Activated naive CD4-positive, alpha-beta T cell treated with anti-CD3 and anti-CD28 coated beads, Interleukin-2, amount 50 U/mL, for 16 hours (primary cell): ENCODE measurements at regions not wholly inside any gene's neighbourhood (a gene's known extent, or its start where the extent isn't known, plus 50 kb on each side); places are given as distances from the start of the nearest gene placed in this dataset.

Experiments
- DNase-seq: peaks from one replicate; pipeline ENCODE4 v3.0.0-alpha.2; 2020

DNA sequence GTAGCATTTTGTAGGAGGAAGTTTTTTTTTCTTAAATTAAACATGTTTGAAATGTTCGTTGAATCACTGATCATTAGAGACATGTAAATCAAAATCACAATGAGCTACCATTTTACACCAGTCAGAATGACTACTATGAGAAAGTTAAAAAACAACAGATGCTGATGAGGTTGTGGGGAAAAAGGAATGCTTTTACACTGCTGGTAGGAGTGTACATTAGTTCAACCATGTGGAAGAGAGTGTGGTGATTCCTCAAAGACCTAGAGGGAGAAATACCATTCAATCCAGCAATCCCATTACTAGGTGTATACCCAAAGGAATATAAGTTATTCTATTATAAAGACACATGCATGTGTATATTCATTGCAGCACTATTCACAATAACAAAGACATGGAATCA is 122.0 kb upstream of the ARGLU1 start:
- no peak for DNase-seq

DNA sequence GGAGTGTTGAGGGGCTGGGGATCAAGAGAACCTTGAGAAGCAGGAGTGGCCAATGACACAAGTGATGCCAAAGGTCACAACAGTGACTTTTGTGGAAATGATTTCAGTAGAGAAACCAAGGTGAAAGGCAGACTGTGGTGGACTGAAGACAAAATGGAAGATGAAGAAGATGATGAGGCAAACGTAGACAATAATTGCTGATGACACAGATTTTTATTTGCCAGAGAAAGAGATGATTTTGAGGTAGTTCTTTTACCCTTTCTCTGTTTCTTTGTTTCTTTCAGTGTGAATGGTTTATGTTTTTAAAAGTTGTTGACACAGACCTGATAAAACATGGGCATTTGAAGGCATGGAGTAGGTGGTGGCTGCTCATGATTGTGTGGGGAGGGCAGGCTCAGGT is 121.0 kb upstream of the ARGLU1 start:
- DNase-seq = no peak

DNA sequence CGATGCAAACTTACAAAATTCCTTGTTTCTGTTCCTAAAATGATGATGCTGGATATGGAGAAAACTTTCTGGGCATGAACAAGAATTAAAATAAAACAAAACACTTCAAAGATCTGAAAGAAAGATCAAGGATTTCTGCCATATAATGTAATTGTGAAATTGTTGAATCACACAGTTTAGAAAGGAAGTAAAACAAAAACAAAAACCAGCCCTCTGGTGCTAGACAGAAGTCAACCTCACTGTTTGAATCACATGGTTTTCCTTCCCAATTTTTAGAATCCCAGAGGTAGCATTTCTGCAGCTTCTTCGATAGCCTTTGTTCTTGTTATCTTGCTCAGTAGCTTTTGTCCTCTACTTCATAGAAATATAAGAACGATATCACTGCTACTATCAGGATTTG is 118.2 kb upstream of the ARGLU1 start:
- no peak for DNase-seq

DNA sequence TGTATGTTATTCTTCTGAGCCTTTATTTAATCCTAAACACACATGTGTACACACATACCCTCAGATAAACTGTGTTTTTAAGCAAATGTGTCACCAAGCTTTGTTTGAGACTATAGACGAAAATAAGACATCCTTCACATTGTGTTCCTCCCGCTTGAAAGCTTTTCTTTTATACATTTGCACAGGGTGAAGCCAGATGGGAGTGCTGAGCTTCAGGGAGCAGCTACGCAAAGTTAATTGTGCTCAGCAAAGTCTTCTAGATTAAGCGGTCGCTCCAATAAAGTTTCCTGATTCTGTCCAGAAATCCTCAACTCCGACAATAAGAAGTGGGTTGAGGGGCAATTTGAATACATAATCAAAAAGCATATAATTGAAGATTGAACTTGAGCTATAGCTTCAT is 117.2 kb upstream of the ARGLU1 start:
- no peak for DNase-seq

DNA sequence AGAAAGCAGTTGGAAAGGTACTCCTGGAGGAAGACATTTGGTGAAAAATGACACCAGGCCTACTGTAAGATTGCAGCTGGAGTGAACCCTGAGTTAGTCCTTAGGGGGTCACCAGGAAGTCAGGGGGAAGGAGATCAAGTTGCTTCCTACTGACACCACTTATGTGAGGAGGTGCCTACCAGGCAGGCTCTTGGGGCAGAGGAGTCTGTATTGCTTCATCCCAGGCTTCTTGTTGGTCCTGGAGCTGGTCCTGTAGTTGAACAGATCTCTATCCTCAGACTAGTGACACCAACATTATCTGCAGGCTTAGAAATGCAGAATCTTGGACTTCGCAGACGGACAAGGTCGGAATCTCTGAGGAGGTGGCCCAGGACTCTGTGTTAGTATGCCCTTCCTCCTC is 116.0 kb upstream of the ARGLU1 start:
- DNase-seq = no peak

DNA sequence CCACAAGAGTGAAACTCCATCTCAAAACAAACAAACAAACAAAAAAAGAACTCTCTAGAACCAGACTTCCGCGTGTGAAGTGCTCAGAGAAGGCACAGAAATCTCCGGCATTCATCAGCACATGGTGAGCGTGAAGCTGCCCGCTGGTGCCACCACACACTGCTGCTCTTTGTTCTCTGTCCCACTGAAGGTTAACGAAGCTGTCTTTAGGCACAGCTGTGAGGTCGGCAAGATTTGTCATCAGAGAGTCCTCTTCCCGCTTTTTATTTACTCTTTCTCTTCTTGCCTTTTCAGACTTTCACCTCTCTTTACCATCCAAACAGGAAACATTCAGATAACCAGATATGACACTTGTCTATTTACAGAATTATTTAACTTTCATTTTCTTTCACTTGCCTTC is 115.2 kb upstream of the ARGLU1 start:
- DNase-seq = no peak

DNA sequence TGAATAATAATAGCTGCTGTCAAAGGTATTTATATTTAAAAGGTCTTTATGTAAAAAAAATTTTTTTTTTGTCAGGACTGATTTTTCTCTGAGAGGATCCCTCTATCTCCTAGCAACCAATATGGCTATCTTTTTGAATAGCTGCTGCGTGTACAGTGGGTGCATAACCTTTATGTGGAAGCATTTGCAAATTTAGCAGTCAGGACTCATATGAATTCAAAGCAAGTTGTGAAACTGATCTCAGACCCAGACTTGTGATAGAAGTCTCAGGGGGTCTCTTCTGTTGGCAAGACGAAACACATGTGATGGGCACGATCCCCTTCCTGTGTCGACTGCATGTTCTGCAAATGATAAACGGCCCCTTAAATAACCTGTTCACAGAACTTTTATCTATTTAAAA is 114.1 kb upstream of the ARGLU1 start:
- no peak for DNase-seq

DNA sequence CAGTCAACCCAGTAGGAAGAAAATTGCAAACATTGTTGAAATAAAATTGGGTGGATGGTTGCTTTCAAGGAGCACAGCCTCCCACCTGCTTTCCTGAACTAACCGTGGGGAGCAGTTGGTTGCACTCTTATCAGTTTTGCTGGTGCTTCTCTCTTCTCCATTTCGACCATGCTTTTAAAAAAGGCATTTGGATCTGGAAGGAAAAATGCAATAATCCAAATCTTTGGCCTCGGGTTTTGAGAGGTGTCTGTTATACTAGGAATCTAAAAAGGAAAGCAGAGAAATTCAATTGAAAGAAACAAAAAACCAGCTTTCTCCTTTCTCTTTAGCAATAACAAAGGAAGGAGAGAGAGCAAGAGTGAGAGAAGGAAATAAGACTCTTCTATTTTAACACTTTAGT is 113.6 kb upstream of the ARGLU1 start:
- DNase-seq = no peak

DNA sequence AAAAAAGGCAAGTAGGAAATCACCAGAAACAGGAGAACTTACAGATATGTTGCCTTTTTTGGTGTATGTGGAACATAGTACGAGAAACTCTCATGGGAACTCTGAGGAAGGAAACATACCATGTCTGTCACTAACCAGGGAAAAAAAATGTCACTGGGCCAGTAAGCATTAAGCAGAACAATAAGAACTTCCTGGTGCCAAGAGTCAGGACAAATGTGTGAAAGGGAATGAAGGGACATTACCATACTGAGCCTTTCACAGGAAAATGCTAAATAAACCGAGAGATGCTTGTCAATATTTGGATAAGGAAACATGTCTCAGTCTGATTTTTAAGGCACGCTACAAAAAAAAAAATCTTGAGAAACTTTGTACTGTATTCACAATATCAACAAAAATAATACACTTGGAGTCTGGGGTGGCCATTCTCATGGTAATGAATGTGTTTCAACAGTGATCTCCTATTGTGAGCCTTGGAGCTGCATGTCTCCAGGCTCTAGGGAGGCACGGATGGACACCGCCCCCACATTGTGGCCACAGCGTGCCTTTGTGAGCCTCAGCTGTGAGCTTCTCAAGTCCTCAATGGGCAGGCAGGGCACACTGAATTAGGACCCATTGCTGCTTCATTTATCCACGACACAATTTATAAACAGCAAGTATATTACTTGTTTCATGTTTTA is 113.0 kb upstream of the ARGLU1 start:
- DNase-seq = no peak

DNA sequence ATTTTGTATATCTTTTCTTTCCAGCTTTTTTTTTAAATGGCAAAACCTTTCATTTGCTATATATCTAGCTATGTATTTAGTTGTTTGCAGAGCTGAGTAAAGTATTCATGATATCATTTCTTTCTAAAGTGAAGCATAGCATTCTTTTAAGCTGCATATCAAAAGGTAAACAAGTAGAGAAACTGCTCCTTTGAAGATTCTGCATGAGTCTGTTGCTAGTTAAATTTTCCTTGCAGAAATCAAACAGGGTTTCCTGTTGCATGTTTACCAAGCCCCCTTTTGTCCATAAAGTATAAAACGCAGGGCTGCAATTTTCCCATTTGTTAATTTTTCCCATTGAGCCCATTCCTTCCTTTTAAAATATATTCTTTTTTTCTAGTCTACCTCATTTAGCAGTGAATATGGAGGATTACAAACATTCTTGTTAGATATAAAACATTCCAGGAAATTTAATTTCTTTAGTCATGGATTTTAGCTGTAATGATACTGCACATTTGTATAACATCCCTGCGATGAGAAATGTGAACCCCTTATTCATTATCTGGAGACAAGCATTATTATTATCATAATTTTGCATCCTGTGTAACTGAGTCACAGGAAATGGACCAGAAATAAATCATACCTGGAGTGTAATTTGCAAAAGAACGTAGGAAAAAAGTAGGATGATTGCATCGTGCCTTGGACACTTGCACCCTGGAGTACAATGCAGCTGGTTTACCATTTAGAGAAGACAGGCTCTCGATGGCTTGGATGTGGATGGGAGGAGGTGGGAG is 110.9 kb upstream of the ARGLU1 start:
- DNase-seq = no peak

DNA sequence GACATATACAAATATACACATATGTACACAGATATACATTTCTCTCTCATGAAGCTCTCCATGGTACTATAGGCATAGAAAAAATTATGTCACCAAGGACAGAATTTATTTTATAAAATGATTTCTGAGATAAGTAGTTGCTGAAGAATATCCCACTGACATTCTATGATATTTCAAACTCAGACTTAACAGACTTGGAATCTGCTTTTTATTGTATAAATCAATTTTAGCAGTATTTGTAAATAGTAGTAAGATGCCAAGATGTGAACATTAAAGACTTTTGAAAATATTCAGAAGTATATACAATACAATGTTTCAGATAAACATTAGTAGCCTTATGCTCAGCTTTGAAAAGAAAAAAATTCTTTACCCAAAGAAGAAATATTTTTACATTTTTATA is 107.4 kb upstream of the ARGLU1 start:
- no peak for DNase-seq

DNA sequence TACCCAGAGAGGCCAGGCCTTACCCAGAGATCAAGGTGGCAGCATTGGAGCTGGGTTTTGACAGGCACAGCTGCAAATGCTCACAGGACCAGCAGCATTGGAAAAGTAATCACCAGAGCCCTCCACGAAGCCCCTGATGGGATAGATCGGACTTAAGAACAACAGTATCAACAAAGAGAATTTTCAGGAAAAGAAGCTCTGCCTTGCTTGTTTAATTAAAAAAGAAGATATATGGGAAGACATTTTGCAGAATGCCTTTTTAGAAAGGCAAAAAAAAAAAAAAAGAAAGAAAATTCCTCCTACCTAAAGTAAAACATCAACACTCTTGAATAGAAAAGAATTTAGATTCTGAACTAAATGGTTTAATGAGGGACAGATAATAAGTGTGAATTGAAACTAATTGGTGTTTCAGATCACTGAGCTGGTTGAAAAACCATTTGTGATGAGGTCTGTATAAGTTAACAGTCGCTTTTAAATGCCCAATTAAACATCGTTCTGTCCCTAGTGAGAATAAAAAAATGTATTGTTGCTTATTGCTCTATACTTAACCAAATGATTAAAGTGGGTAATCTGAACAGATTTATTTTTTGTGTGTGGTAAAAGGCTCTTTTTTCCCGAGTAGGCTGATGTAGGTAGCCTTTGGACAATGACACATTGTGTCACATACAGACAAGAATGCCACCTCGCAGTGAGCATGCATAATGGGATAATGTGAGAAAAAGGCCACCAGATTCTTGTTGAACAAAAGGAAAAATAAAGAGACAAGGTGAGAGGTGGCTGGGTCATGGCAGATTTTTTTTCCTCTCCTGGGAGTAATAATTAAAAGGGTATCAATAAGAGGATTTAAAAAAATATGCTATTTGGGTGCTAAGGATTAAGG is 93.0 kb upstream of the ARGLU1 start:
- no peak for DNase-seq

DNA sequence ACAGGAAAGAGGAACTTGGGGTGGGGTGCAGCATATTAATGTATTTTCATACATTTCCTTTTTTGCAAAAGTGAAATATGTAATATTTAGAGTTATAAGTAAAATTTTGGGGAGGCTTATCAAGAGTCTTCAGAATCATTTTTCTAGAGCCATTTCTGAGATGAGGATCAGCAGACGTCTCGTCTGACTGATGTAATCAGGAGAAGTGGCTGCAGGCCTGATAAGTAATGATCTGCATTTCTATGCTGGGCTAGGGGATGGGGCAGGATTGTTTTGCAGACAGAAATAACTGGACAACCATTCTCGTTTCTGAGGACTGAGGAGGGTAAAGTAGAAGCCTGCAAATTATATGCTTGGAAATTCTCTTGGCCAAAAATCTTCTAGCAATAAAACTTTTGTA is 89.2 kb upstream of the ARGLU1 start:
- DNase-seq = no peak

DNA sequence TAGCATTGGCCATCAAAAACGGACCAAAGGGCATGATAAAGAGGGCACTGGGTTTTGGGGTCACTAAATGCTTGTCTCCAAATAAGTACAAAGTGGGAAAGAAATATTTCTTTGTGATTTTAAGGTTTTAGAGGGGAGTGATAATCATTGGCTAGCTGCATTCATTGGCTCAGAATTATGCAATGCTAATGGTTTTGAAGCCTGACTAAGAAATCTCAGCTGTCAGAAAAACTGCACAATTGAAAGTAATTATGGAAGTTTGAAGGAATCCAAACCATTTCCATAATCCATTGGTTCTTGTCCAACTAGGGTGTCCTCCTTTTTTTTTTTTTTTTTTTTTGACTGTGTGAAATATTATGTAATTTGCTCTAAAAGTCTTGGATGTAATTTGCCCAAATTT is 88.2 kb upstream of the ARGLU1 start:
- no peak for DNase-seq

DNA sequence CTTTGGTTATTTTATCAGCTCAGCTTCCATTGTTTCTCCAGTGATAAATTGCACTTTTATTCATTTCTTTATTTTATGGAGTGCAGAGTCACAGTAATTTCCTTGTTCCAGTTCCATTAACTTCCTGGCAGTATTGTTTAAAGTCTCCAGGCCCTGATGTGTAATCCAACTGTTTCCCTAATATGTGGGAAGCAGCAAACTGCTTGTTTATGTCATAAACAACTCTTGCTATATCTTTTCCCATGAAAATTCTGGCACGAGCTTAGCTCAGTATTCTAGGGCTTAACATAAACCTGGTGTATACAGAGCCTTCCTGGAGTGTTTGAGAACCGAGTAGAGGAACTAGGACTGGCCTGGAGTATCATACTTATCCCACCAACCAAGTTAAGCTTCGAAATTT is 83.5 kb upstream of the ARGLU1 start:
- DNase-seq = no peak

DNA sequence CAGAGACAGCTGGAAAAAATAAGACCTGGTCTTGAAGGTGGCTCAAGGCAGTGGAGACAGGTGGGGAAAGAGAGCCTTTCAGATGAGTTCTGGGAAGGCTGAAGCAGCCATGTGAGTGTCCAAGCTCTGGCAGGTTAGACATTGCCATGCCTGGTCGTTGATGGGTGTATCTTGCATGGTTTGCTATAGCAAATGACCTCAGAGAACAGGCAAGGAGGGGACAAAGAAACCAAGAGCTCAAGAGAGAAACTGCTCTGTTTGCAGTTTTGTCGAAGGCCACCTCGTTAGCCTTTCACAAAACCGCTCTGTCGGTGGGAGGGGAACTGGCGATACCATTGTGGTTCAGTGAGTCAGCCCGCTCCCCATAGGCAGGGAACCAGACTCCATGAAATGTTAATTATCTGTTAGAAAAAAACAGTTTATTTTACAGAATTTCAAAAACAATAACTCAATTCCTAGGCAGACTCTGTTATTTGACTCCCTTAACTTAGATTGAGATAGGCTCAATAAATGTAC is 82.8 kb upstream of the ARGLU1 start:
- DNase-seq = no peak

DNA sequence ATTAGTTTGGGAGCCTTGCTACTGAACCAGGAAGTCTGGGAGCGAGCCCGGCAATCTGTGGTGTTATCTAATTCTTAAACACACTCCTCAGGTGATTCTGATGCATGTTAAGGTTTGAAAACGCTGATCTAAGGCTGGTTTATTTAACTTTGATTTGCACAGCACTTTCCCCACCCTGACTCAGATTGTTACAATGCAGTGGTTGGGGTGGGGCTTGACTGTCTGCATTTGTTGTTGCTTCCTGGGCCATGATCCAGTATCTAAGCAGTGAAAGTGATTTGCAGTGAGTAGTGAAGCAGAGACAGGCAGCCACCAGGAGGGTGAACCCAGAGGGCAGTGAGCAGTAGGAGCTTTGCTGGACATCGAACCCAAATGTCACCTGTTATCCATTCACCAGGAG is 81.6 kb upstream of the ARGLU1 start:
- no peak for DNase-seq

DNA sequence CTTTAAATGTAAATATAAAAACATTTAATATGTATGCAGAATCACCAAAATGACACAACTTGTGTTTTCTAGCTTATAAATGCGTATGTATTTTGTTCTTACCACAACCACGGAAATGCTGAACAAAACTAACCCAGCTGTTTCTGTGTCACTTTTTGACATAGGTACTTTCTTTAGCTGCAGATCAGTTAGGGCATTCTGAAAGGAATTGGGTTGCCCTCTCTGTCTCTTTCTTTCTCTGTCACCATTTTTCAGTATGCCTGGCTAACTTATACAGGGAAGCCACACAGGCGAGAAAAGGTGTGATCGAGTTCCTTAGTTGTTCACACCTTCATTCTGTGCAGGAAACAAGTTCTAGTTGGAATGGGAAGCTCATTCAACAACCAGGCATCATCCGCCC is 72.6 kb upstream of the ARGLU1 start:
- no peak for DNase-seq

DNA sequence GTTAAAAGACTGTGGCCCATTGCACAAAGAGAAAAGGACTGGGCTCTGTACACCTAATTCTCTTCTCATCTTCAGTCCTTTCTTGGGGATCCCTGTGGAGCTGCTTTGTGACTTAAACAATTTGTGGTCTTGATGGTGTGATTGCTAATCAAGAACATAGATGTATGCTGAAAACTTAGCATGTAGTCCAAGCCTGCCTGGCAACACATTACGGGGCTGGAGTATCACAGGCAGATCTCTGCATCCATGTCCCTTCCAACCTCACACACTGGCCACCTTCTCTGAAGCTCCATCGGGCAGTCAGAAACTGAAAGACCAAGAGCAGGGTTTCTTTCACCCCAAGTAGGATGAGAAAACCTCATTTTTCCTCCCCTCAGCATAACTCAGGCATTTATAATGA is 69.6 kb upstream of the ARGLU1 start:
- no peak for DNase-seq

DNA sequence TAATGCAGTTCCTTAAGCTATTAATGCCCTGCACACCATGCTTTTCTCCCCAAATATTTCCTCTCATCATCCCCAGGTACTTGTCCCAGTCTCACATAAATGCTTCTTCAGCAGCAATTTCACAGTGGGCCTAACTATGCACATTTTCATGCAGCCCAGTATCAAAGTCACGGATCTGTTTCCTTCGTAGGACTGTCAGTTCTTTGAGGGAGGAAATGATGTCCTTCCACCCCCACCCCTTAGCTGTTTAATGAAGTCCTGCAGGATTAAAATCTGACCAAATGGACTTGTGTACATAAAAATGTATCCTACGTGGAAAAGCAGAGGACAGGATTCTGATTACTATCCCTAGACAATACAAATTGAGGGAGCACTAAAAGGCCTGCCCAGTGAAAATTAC is 68.6 kb upstream of the ARGLU1 start:
- no peak for DNase-seq

DNA sequence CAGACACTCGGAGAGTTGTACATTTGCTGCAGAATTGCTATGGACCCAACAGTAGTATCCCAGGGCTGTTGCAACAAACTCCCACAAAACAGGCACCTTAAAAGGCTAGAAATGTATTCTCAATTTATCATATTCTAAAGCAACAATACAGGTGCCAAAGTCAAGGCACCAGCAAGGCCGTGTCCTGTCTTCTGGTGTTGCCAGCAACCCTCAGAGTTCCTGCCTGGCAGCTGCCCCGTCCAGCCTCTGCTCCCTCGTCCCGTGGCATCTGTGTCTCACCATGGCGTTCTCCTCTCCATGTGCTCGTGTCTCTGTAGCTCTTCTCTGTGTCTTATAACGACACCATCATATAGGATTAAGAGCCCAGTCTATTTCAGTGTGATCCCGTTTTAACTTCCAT is 67.7 kb upstream of the ARGLU1 start:
- DNase-seq = no peak

DNA sequence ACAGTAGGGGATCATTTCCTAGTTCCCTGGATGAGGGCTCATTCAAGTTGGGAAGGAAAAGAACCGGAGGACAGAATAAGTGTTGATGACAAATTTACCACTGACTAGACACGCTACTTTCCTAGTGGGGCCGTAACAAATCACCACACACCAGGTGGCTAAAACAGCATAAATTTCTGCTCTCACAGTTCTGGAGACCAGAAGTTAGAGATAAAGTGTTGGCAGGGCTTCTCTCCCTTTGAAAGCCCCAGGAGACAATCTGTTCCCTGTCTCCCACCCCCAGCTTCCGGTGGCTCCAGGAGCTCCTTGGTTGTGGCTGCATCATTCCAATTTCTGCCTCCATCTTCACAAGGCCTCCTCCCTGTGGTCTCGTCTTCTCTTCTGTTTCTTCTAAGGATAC is 65.4 kb upstream of the ARGLU1 start:
- DNase-seq = no peak

DNA sequence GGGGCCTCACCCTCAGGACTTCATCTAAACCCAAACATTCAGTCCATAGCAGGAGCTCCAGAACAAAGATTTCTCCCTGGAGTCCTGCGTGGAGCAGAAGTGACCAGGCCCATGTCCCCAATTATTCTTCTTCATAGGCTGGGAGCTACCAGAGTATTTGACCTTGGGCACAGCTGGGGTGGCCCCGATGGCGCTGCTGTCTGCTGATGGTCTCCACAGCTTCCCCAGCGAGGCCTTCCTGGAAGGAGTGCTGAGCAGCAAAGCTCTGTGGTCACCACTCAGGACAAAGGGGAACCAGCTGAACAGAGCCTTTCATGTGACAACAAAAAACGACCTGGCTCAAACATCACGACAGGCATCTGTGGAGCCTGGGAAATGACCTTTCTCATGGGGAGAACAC is 62.7 kb upstream of the ARGLU1 start:
- no peak for DNase-seq

DNA sequence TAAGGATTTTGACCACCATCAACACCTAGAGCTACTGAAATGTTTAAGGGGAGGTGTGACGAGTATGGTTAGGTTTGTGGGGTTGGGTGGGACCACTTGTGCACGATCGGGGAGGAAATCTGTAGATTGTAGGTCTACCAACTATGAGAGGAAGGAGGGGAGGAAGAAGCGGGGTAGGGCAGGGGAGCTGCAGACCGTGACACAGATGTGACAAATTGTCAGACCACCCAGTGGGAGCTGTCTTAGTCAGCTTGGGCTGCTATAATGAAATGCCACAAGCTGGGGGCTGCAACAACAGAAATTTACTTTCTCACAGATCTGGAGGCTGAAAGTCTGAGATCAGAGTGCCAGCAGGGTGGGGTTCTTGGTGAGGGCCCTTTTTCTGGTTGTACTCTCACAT is 62.2 kb upstream of the ARGLU1 start:
- no peak for DNase-seq
